ENCODE measurements at regions not wholly inside any gene's neighbourhood (a gene's known extent, or its start where the extent isn't known, plus 50 kb on each side); places are given as distances from the start of the nearest gene placed in this dataset.

DNA sequence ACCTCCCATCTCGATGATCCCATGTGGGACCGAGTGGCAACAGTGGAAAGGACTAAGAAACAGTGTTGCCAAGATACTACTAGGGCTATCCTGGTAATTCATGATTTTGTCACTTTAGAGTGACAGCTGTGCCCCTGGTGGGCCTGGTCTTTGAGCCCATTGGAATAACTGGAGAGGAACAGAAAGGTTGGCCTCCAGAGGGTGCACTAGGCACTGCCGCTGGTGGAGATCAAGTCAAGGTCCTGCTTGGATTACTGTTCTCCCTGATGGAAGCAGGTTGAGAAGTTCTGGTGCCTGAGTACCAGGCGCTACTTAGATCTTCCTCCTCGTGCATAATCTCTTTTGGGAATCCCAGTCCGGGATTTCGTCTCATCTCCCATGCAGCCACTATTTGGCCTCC lies 129.6 kb downstream of the SEC61B start:
- no peak overlapping the region for H3K4me3 ChIP-seq
- H3K4me1 ChIP-seq: no peaks in the 10 kb centered on the region
- ATAC-seq: peak in 1 of 2 experiments; percentile 38; a peak in 1 of 6 replicates
- no peak overlapping the region for H3K4me2 ChIP-seq
- no peak for FAIRE-seq
- H3K27ac ChIP-seq: no peak overlapping the region
- CTCF ChIA-PET: no interaction called here
- 22% methylated on average over 7 of the region's 7 CpGs for WGBS (ENCODE audit: missing lambda C conversion rate)
- TF ChIP-seq ZC3H11A (IDR thresholded peaks at IDR 0.05) (no peak), RAD21 (conservative IDR thresholded peaks at IDR 0.05 in 1 of 2, IDR thresholded peaks at IDR 0.05 in 1 of 2) (peak in 1 of 2 experiments; percentile 10; a peak in 1 of 5 replicates)
- H3K9me3 ChIP-seq: no peaks in the 10 kb centered on the region
- POLR2A ChIA-PET: no interaction called here
- no peak for DNase-seq (ENCODE audit: low read depth in 1 of 2, low spot score in 1 of 2)

DNA sequence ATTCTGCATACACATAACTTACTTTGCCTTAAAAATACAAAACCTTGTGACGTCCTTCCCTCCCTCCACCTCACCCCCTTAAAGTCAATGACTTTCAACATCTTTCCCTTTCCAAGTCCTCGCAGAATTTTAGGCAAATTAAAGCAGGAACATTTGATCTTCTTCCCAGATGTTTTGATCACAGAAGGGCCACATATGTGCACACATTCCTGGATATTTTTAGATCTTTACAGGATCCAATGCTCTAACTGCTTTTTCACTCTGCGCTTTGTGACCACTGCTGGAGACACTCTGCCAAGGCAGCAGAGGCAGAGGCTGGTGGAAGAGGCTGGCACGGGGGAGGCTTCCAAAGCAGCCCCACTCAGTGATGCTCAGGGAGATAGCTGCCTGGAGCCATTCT lies 130.7 kb downstream of the SEC61B start:
- TF ChIP-seq MAZ (IDR thresholded peaks at IDR 0.05; ENCODE audit: borderline replicate concordance, low read depth, low read length) (no peak), RARB (CRISPR knock-in tag; IDR thresholded peaks at IDR 0.05) (no peak), FOSL2 (IDR thresholded peaks at IDR 0.05) (no peak), FOSL2 (CRISPR knock-in tag; IDR thresholded peaks at IDR 0.05) (no peak), HDAC2 (IDR thresholded peaks at IDR 0.05) (no peak), ZSCAN20 (CRISPR knock-in tag; IDR thresholded peaks at IDR 0.05) (no peak), GATA3 (IDR thresholded peaks at IDR 0.05; ENCODE audit: borderline replicate concordance) (no peak)
- TF ChIP-seq, protein P1, sequence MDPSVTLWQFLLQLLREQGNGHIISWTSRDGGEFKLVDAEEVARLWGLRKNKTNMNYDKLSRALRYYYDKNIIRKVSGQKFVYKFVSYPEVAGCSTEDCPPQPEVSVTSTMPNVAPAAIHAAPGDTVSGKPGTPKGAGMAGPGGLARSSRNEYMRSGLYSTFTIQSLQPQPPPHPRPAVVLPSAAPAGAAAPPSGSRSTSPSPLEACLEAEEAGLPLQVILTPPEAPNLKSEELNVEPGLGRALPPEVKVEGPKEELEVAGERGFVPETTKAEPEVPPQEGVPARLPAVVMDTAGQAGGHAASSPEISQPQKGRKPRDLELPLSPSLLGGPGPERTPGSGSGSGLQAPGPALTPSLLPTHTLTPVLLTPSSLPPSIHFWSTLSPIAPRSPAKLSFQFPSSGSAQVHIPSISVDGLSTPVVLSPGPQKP (IDR thresholded peaks at IDR 0.05; ENCODE audit: low read depth, low read length): no peak
- Histone ChIP-seq H3K4me1 (no peaks in the 10 kb centered on the region), H3K4me3 (no peak overlapping the region), H3K4me2 (no peak overlapping the region), H3K27ac (no peak overlapping the region), H3K9me3 (no peaks in the 10 kb centered on the region)
- POLR2A ChIA-PET: no interaction called here
- DNase-seq (ENCODE audit: low read depth in 1 of 2, low spot score in 1 of 2) (no peak), FAIRE-seq (no peak), ATAC-seq (no peak)
- CTCF ChIA-PET: no interaction called here
- 32% methylated on average over 4 of the region's 4 CpGs for WGBS (ENCODE audit: missing lambda C conversion rate)

DNA sequence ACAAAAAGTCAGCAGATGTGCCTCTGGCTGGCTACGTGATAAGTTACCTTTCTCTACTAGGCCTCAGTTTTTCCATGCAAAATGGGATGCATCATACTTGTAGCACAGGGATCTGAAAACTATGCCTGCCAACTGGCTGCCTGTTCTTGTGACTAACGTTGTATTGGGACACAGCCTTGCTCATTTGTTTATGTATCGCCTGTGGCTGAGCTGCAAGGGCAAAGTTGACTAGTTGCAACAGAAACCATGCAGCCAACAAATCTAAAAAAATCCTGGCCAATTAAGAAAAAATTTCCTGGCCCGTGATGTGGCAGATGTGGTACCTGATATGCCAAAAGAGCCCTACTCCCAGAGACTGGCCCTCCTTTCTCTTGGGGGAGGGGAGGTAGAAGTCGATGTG lies 131.3 kb downstream of the SEC61B start:
- Histone ChIP-seq H3K27ac (no peak overlapping the region), H3K9me3 (no peaks in the 10 kb centered on the region), H3K4me2 (no peak overlapping the region), H3K4me3 (no peak overlapping the region), H3K4me1 (no peaks in the 10 kb centered on the region)
- TF ChIP-seq CBX8 (IDR thresholded peaks at IDR 0.05) (no peak), POLR2AphosphoS2 (conservative IDR thresholded peaks at IDR 0.05; ENCODE audit: low read length) (no peak), FOSL2 (IDR thresholded peaks at IDR 0.05) (no peak), FOSL2 (CRISPR knock-in tag; IDR thresholded peaks at IDR 0.05) (no peak), NPAS2 (CRISPR knock-in tag; IDR thresholded peaks at IDR 0.05; ENCODE audit: borderline replicate concordance) (no peak), FOXS1 (CRISPR knock-in tag; IDR thresholded peaks at IDR 0.05) (no peak), SMC3 (IDR thresholded peaks at IDR 0.05) (no peak), NFE2L2 (conservative IDR thresholded peaks at IDR 0.05; ENCODE audit: low read length) (no peak), CBX2 (IDR thresholded peaks at IDR 0.05; ENCODE audit: borderline replicate concordance, low read depth) (no peak), KDM1A (IDR thresholded peaks at IDR 0.05; ENCODE audit: low read depth) (no peak)
- TF ChIP-seq, protein P1 (IDR thresholded peaks at IDR 0.05; ENCODE audit: low read depth, low read length): no peak
- TF ChIP-seq, protein P2, sequence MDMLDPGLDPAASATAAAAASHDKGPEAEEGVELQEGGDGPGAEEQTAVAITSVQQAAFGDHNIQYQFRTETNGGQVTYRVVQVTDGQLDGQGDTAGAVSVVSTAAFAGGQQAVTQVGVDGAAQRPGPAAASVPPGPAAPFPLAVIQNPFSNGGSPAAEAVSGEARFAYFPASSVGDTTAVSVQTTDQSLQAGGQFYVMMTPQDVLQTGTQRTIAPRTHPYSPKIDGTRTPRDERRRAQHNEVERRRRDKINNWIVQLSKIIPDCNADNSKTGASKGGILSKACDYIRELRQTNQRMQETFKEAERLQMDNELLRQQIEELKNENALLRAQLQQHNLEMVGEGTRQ (IDR thresholded peaks at IDR 0.05): no peak
- TF ChIP-seq, protein P3, sequence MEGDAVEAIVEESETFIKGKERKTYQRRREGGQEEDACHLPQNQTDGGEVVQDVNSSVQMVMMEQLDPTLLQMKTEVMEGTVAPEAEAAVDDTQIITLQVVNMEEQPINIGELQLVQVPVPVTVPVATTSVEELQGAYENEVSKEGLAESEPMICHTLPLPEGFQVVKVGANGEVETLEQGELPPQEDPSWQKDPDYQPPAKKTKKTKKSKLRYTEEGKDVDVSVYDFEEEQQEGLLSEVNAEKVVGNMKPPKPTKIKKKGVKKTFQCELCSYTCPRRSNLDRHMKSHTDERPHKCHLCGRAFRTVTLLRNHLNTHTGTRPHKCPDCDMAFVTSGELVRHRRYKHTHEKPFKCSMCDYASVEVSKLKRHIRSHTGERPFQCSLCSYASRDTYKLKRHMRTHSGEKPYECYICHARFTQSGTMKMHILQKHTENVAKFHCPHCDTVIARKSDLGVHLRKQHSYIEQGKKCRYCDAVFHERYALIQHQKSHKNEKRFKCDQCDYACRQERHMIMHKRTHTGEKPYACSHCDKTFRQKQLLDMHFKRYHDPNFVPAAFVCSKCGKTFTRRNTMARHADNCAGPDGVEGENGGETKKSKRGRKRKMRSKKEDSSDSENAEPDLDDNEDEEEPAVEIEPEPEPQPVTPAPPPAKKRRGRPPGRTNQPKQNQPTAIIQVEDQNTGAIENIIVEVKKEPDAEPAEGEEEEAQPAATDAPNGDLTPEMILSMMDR (IDR thresholded peaks at IDR 0.05): no peak
- no peak for DNase-seq (ENCODE audit: low read depth in 1 of 2, low spot score in 1 of 2)
- no peak for FAIRE-seq
- ATAC-seq: no peak
- POLR2A ChIA-PET: no interaction called here
- CTCF ChIA-PET: no interaction called here
- 28% methylated on average over 5 of the region's 5 CpGs for WGBS (ENCODE audit: missing lambda C conversion rate)
